Sigmoid colon (tissue), 6 donors: ENCODE measurements at regions not wholly inside any gene's neighbourhood (a gene's known extent, or its start where the extent isn't known, plus 50 kb on each side); places are given as distances from the start of the nearest gene placed in this dataset.

ENCODE experiments used
- DNase-seq: peaks from one replicate; pipeline ENCODE4 v3.0.0-alpha.2; 2019
- H3K27ac ChIP-seq, 4 donors: fragments of 200-600 bp; sonication (generic); one replicate each; pipeline ENCODE4 v1.5.1; 2016 to 2019; ENCODE audit warnings: mild to moderate bottlenecking in 1 of 4
- H3K27me3 ChIP-seq, 3 donors: fragments of 200-600 bp; sonication (generic); one replicate each; pipeline ENCODE4 v1.5.1; 2019; ENCODE audit warnings: mild to moderate bottlenecking in 1 of 3
- H3K36me3 ChIP-seq, 4 donors: fragments of 200-600 bp; sonication (generic); one replicate each; pipeline ENCODE4 v1.5.1; 2016 to 2019
- H3K4me1 ChIP-seq, 4 donors: fragments of 200-600 bp; sonication (generic); one replicate each; pipeline ENCODE4 v1.5.1; 2017 to 2019
- H3K4me3 ChIP-seq, 4 donors: fragments of 200-600 bp; sonication (generic); one replicate each; pipeline ENCODE4 v1.5.1; 2017 to 2019; ENCODE audit warnings: mild to moderate bottlenecking in 2 of 4, moderate library complexity in 1 of 4
- H3K9me3 ChIP-seq, 4 donors: fragments of 200-600 bp in 3 of 4; sonication (generic) in 3 of 4; one replicate each; pipeline versions ENCODE4 v1.5.1 to v1.6.1; 2013 to 2019
- EP300 ChIP-seq, 4 donors: sonication (generic); formaldehyde crosslinking; IDR thresholded peaks; one replicate each; pipeline ENCODE4 v1.6.1; 2017; ENCODE audit warnings: antibody characterized with exemption in 4 of 4
- POLR2A ChIP-seq, 2 donors: fragments of 450-650 bp; IDR thresholded peaks; one replicate each; pipeline ENCODE4 v1.6.1; 2016; ENCODE audit warnings: antibody characterized with exemption in 2 of 2, mild to moderate bottlenecking in 2 of 2, moderate library complexity in 2 of 2
- POLR2AphosphoS5 ChIP-seq, 4 donors: sonication (generic); formaldehyde crosslinking; IDR thresholded peaks; one replicate each; pipeline ENCODE4 v1.6.1; 2017; ENCODE audit warnings: antibody characterized with exemption in 4 of 4
- WGBS, 2 donors: extraction: QIAGEN DNeasy Blood & Tissue Kit; methylation state at CpG; one replicate each; pipeline ENCODE4 v1.1.7; 2013; 5-methylcytosine and 5-hydroxymethylcytosine counted together
- intact Hi-C: fragments of 100-400 bp; cut with DNase I; formaldehyde crosslinking; loops from one replicate; pipeline ENCODE4 v1.15.1; 2023
- TF ChIP-seq, protein P1 (sequence below), 4 experiments: fragments of 450-650 bp in 3 of 4; fragments of 200-600 bp in 1 of 4; IDR thresholded peaks; one replicate each; pipeline ENCODE4 v1.5.1; 2016 to 2019; ENCODE audit warnings: antibody characterized with exemption in 4 of 4, mild to moderate bottlenecking in 3 of 4, moderate library complexity in 2 of 4
- donor health status: healthy with polysubstance abuse.
- donor health status: healthy.

DNA sequence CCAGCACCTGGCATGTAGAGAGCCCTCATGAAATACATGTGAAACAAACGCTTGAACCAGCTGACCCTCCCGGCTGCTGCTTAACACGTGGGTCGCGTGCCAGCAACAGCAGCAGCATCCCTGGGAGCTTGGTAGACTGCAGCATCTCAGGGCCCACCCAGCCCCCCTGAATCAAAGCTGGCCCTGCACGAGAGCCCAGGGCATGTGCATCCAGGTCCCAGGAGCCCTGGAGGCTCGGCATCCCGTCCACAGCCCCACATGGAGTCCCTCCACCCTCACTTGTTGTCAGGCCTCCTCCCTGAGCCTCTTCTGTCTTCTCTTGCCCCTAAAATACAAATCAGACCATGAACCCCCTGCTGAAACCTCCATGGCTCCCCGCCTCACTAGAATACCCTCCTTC, 123.1 kb downstream of the MATN1 start:
- DNase-seq: no peak
- intact Hi-C loops: no loop called here
- H3K27ac ChIP-seq: no peak overlapping the region
- H3K27me3 ChIP-seq: peaks cover 0 to 29% (median 0%) of the 10 kb centered on the region in 3 donors
- H3K4me3 ChIP-seq: no peak overlapping the region
- WGBS, 2 donors: 78 to 80% methylated on average over 9 of the region's 9 CpGs
- H3K36me3 ChIP-seq: no peaks in the 10 kb centered on the region
- H3K4me1 ChIP-seq: no peaks in the 10 kb centered on the region
- no peaks in the 10 kb centered on the region for H3K9me3 ChIP-seq
- TF ChIP-seq, protein P1, sequence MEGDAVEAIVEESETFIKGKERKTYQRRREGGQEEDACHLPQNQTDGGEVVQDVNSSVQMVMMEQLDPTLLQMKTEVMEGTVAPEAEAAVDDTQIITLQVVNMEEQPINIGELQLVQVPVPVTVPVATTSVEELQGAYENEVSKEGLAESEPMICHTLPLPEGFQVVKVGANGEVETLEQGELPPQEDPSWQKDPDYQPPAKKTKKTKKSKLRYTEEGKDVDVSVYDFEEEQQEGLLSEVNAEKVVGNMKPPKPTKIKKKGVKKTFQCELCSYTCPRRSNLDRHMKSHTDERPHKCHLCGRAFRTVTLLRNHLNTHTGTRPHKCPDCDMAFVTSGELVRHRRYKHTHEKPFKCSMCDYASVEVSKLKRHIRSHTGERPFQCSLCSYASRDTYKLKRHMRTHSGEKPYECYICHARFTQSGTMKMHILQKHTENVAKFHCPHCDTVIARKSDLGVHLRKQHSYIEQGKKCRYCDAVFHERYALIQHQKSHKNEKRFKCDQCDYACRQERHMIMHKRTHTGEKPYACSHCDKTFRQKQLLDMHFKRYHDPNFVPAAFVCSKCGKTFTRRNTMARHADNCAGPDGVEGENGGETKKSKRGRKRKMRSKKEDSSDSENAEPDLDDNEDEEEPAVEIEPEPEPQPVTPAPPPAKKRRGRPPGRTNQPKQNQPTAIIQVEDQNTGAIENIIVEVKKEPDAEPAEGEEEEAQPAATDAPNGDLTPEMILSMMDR (IDR thresholded peaks at IDR 0.05): no peak
- TF ChIP-seq EP300 (IDR thresholded peaks at IDR 0.05) (no peak), POLR2AphosphoS5 (IDR thresholded peaks at IDR 0.05) (no peak), POLR2A (IDR thresholded peaks at IDR 0.05) (no peak)

- no peak overlapping the region for H3K27ac ChIP-seq
- intact Hi-C loops: no loop called here
- no peak overlapping the region for H3K4me3 ChIP-seq
- H3K27me3 ChIP-seq: peaks cover 0 to 24% (median 0%) of the 10 kb centered on the region in 3 donors
- H3K9me3 ChIP-seq: no peaks in the 10 kb centered on the region
- TF ChIP-seq POLR2AphosphoS5 (IDR thresholded peaks at IDR 0.05) (peak in 2 of 4 donors; percentile 13 to 37), EP300 (IDR thresholded peaks at IDR 0.05) (no peak)
- 79 to 83% methylated on average over 5 of the region's 5 CpGs for WGBS, 2 donors
- no peaks in the 10 kb centered on the region for H3K4me1 ChIP-seq
- H3K36me3 ChIP-seq: no peaks in the 10 kb centered on the region
- peak; percentile 73 for DNase-seq
Measured at GRCh38 chr1:30599721-30600120, 123.7 kb downstream of the MATN1 start.

DNA sequence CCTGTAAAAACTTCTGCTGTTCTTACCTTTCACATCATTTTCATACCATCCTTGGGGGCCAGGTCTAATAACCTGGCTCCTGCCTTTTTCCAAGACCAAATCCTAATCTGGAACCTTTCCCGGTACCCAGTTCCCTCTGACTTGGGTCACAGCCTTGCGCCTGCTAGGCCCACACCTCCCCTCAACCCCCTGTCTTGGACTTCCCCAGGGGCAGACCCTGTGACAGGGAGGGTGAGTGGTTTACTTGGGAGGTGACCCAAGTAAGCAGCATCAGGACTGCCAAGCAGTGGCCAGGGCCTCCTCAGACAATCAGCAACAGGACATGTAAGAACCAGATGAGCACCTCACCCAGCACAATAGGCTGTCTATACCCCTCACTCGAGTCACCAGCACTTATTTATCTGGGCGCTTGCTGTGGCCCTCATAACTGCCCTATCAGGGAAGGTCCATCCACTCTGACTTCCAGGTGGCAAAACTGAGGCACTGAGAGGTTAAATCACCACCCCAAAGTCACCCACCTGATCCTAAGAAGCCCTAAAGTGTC, 124.7 kb downstream of the MATN1 start:
- peaks cover 0 to 23% (median 0%) of the 10 kb centered on the region in 3 donors for H3K27me3 ChIP-seq
- H3K27ac ChIP-seq: no peak overlapping the region
- no peak for DNase-seq
- 81 to 84% methylated on average over 4 of the region's 4 CpGs for WGBS, 2 donors
- intact Hi-C loops: no loop called here
- no peak for TF ChIP-seq EP300 (IDR thresholded peaks at IDR 0.05)
- TF ChIP-seq POLR2AphosphoS5 (IDR thresholded peaks at IDR 0.05): no peak
- no peak for TF ChIP-seq POLR2A (IDR thresholded peaks at IDR 0.05)
- TF ChIP-seq, protein P1 (IDR thresholded peaks at IDR 0.05): no peak
- H3K4me1 ChIP-seq: no peaks in the 10 kb centered on the region
- H3K9me3 ChIP-seq: no peaks in the 10 kb centered on the region
- no peaks in the 10 kb centered on the region for H3K36me3 ChIP-seq
- H3K4me3 ChIP-seq: no peak overlapping the region

DNA sequence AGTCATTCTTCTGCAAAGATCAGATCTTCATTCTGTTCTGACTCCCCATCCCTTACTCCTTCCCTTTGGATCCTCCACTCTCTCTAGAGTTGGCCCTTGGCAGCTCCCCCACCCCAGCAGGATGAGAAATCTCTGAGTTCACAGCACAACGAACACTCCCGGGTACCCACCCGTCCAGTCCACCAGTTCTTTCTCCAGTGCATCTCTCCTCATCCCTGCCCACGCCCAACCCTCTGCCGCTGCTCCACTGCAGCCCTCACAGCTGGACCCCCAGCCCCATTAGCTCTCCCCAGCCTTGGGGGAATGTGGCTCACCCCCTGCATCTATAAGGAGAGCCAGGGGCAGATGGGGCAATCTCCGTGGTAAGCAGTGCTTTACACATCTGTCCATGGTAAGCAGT, 125.7 kb downstream of the MATN1 start:
- peaks cover 0 to 23% (median 0%) of the 10 kb centered on the region in 3 donors for H3K27me3 ChIP-seq
- DNase-seq: no peak
- no peaks in the 10 kb centered on the region for H3K36me3 ChIP-seq
- TF ChIP-seq EP300 (IDR thresholded peaks at IDR 0.05) (no peak), POLR2A (IDR thresholded peaks at IDR 0.05) (no peak), POLR2AphosphoS5 (IDR thresholded peaks at IDR 0.05) (no peak)
- TF ChIP-seq, protein P1 (IDR thresholded peaks at IDR 0.05): no peak
- intact Hi-C loops: no loop called here
- H3K4me1 ChIP-seq: no peaks in the 10 kb centered on the region
- H3K4me3 ChIP-seq: no peak overlapping the region
- no peak overlapping the region for H3K27ac ChIP-seq
- 52 to 54% methylated on average over 6 of the region's 6 CpGs for WGBS, 2 donors
- H3K9me3 ChIP-seq: peaks cover 0 to 2% (median 0%) of the 10 kb centered on the region in 4 donors

- intact Hi-C loops: no loop called here
- no peak overlapping the region for H3K27ac ChIP-seq
- 72 to 84% methylated on average over 6 of the region's 6 CpGs for WGBS, 2 donors
- H3K4me1 ChIP-seq: no peaks in the 10 kb centered on the region
- DNase-seq: no peak
- H3K36me3 ChIP-seq: no peaks in the 10 kb centered on the region
- peaks cover 0 to 19% (median 0%) of the 10 kb centered on the region in 3 donors for H3K27me3 ChIP-seq
- peaks cover 0 to 5% (median 0%) of the 10 kb centered on the region in 4 donors for H3K9me3 ChIP-seq
- no peak for TF ChIP-seq EP300 (IDR thresholded peaks at IDR 0.05)
- TF ChIP-seq, protein P1 (IDR thresholded peaks at IDR 0.05): no peak
- TF ChIP-seq POLR2AphosphoS5 (IDR thresholded peaks at IDR 0.05): no peak
- no peak for TF ChIP-seq POLR2A (IDR thresholded peaks at IDR 0.05)
- H3K4me3 ChIP-seq: no peak overlapping the region
Measured at GRCh38 chr1:30596891-30597290, 126.5 kb downstream of the MATN1 start.
